ENCODE measurements at regions not wholly inside any gene's neighbourhood (a gene's known extent, or its start where the extent isn't known, plus 50 kb on each side); places are given as distances from the start of the nearest gene placed in this dataset.
A peak's percentile ranks its signal among the peaks of the same experiment; 100 is the strongest.
"Not testable (repeated sequence)": the region's sequence is repeated elsewhere in the genome, so short reads cannot be mapped to it uniquely, and the experiment has no call there.

- no peak for DNase-seq
These were observed 364.4 kb upstream of the INTU start for GRCh38 chr4:127268367-127268766.

GRCh38 chr4:127277023-127277422 lies 355.7 kb upstream of the INTU start:
- DNase-seq: not testable (repeated sequence)

GRCh38 chr4:127284236-127284635 lies 348.5 kb upstream of the INTU start:
- DNase-seq: no peak

- DNase-seq: no peak
These were observed 341.4 kb upstream of the INTU start for GRCh38 chr4:127291316-127291715.

GRCh38 chr4:127293496-127293895 lies 339.3 kb upstream of the INTU start:
- DNase-seq: no peak

GRCh38 chr4:127304356-127304755 lies 328.4 kb upstream of the INTU start:
- DNase-seq: no peak

DNA sequence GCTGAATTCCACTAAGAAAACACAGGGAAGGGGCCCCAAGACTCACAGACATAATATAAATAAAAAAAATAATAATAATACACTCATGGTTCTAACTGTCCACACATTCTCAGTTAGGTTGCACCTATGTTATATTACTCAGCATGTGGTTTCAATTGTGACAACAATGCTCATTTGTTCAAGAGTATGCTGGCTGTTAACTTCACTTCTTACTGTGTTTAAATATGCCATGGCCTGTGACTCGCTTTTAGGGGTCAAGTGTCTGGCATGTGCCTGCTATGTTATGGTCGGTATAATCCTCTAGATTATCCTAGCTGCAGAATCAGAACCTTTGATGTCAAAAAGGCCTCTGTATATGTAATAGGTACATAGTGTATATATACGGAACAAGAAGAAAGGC lies 324.8 kb upstream of the INTU start:
- no peak for DNase-seq

- no peak for DNase-seq
These were observed 323.2 kb upstream of the INTU start for GRCh38 chr4:127309369-127310102.

GRCh38 chr4:127311371-127311770 lies 321.4 kb upstream of the INTU start:
- no peak for DNase-seq

- no peak for DNase-seq
These were observed 320.8 kb upstream of the INTU start for GRCh38 chr4:127311924-127312323.

- DNase-seq: no peak
These were observed 319.0 kb upstream of the INTU start for GRCh38 chr4:127313767-127314166.

DNA sequence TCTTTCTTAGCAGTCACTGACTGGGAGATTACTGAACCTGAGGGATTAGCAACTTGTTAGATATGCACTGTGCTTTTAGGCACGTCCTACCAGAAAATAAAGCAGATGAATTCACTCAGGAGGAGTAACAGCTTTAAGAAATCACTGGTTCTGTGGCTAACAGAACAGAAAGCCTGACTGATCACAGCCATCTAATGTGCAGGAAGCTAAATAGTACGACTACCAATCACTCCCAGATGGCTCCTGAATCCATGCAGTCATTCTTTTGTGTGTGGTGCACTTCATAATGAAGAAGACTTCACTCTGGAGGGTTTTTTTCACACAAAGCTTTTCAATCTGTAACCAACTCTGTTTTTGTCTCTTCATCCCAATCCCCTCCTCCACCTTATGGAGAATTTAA lies 305.3 kb upstream of the INTU start:
- no peak for DNase-seq

GRCh38 chr4:127335073-127335620 lies 297.6 kb upstream of the INTU start:
- no peak for DNase-seq

DNA sequence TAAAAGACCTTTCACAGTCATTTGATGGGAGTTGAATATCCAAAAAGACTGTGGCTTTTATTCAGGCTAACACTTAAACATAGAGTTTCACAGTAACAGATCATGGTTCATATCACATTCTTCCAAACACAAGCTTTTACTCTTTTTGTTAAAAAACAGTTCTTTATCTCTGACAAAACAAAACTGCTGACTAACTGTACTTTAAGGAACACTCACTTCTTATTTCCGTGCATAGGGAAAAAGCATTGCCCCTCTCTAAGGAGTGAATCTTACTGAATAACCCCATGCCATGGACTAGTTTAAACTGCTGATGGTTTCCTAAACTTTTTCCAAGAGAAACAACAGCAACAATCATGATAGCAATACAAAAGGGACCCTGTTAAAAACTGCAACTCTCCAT lies 297.0 kb upstream of the INTU start:
- no peak for DNase-seq

GRCh38 chr4:127343123-127343522 lies 289.6 kb upstream of the INTU start:
- not testable (repeated sequence) for DNase-seq

GRCh38 chr4:127344071-127344470 lies 288.7 kb upstream of the INTU start:
- no peak for DNase-seq

- no peak for DNase-seq
These were observed 284.8 kb upstream of the INTU start for GRCh38 chr4:127347936-127348335.

DNA sequence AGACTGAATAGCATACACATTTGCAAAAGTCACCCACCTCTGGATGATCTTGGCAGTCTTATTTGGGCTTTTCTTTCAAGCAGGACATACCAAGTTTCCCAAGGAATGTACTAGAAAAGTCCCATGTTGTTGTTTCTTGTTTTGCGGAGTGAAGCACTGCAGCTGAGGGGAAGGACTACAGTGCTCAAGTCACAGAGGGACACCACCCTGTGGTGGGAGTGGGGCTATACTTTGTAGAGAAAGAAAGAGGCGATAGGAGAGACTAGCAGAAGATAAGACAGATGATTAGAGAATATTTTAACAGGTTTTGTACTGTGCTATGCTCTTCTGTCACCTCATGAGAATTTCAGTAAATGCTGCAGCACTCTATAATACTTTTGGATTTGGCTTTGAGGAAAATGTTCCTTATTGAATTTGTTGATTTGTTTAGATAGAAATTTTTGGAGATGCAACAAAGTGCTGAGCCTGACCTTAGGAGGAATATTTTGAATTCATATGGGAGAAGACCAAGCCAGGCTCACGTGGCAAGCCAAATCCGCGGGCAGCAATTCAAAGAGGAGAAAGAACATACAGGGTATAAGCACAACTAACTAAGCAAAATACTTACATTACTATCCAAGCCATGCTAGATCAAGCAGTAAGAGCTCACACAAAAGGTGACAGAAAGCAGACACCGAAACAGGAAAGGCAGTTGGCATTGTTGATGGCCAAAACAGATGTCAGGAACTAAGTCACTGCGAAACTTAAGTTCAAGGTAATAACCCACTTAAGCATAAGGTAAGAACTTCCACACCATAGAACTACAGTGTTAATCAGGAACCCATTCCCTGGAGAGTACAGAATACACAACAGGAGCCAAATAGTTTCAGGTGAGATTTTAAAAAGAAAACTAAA lies 280.3 kb upstream of the INTU start:
- peak; percentile 57 for DNase-seq

- no peak for DNase-seq
These were observed 277.0 kb upstream of the INTU start for GRCh38 chr4:127355743-127356142.

DNA sequence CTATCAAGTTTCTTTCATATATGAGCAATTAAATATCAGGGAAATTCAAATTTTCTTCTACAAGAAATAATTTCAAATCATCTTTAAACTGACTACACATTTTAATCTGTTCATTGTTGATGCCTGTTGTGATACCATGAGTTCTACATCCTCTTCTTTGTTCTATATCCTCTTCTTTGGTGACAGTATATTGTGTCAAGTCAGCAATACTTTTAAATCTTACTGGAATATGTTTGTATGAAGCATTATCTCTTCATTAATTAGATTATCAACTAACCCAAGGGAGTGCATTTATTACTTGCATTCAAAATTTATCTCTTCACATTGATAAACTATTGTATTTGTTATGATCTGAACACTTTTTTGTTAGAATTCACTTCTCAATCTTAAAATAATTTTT lies 275.0 kb upstream of the INTU start:
- DNase-seq: no peak

DNA sequence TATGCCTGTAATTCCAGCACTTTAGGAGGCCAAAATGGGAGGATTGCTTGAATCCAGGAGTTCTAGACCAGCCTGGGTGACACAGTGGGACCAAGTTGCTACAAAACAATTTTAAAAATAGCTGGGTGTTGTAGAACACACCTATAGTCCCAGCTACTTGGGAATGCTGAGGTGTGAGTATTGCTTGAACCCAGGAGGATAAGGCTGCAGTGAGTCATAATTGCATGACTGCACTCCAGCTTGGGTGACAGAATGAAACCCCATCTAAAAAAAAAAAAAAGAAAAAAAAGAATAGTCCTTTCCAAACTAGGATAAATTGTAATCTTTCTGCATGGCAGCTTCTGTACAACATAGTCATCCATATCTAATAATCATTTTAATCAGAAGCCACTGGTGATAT lies 270.1 kb upstream of the INTU start:
- DNase-seq: no peak

- DNase-seq: no peak
These were observed 268.4 kb upstream of the INTU start for GRCh38 chr4:127364397-127364796.

- DNase-seq: no peak
These were observed 267.8 kb upstream of the INTU start for GRCh38 chr4:127364911-127365310.

DNA sequence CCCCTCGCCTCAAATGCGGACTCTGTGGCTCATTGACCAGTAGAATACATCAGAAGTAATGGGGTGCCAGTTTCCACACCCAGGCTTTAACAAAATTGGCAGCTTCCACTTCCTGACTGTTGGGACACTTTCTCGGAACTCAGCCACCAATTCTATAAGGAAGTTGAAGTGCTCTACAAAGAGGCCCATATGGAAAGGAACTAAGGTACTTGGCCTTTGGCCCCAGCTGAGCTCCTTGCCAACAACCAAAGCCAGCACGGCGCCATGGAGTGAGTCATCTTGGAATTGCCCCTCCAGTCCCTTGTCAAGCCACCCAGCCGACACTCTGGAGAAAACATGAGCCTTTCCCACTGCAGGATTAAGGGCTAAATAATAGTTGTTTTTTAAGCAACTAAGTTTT lies 262.2 kb upstream of the INTU start:
- no peak for DNase-seq
